SU-DHL-6 (cell line): ENCODE measurements at regions not wholly inside any gene's neighbourhood (a gene's known extent, or its start where the extent isn't known, plus 50 kb on each side); places are given as distances from the start of the nearest gene placed in this dataset.

Experiments used
- H2AFZ ChIP-seq: fragments of 200-600 bp; sonication (generic); 2 replicates; pipeline ENCODE4 v1.6.1; 2014; ENCODE audit warnings: low read depth, mild to moderate bottlenecking, moderate library complexity, mixed read lengths, antibody characterized with exemption, low read length; ENCODE audit not compliant: severe bottlenecking
- H3F3A ChIP-seq: fragments of 200-600 bp; shearing (Covaris generic); 2 replicates; pipeline ENCODE4 v1.6.0; 2016; ENCODE audit warnings: antibody characterized with exemption, mild to moderate bottlenecking; ENCODE audit not compliant: insufficient read depth
- H3K27ac ChIP-seq: fragments of 200-600 bp; sonication (generic); 2 replicates; pipeline ENCODE4 v1.5.1; 2016; ENCODE audit warnings: low read depth, mild to moderate bottlenecking, low read length, moderate library complexity, mixed read lengths
- H3K27me3 ChIP-seq: fragments of 200-600 bp; sonication (generic), shearing (Covaris generic); 2 replicates; pipeline ENCODE4 v1.6.0; 2014; ENCODE audit warnings: mild to moderate bottlenecking, low read length
- H3K36me3 ChIP-seq: fragments of 200-600 bp; sonication (generic); 2 replicates; pipeline ENCODE4 v1.6.1; 2014; ENCODE audit warnings: mild to moderate bottlenecking, low read length, mixed read lengths
- H3K4me2 ChIP-seq: fragments of 300-600, 200-600 bp; shearing (Covaris generic), sonication (generic); 2 replicates; pipeline ENCODE4 v1.6.0; 2014; ENCODE audit warnings: low read length, low read depth, mild to moderate bottlenecking; ENCODE audit not compliant: poor library complexity, severe bottlenecking
- H3K4me3 ChIP-seq: fragments of 200-600 bp; sonication (generic); 2 replicates; pipeline ENCODE4 v1.5.1; 2014; ENCODE audit warnings: antibody characterized with exemption, low read length, mild to moderate bottlenecking, mixed read lengths; ENCODE audit not compliant: insufficient read depth, poor library complexity, severe bottlenecking
- H3K79me2 ChIP-seq: fragments of 200-600 bp; sonication (generic); 2 replicates; pipeline ENCODE4 v1.6.1; 2014; ENCODE audit warnings: mild to moderate bottlenecking, low read length, moderate library complexity; ENCODE audit not compliant: insufficient read depth
- H3K9ac ChIP-seq: fragments of 200-600 bp; sonication (generic); 2 replicates; pipeline ENCODE4 v1.7.0; 2014; ENCODE audit warnings: mild to moderate bottlenecking, low read length
- H3K9me2 ChIP-seq: fragments of 200-600 bp; sonication (generic); replicated peaks from 2 replicates; pipeline ENCODE4 v1.6.1; 2014; ENCODE audit warnings: low read length; ENCODE audit not compliant: insufficient read depth
- H3K9me3 ChIP-seq: fragments of 200-600 bp; sonication (generic); 2 replicates; pipeline ENCODE4 v1.6.1; 2014; ENCODE audit warnings: low read length, mixed read lengths; ENCODE audit not compliant: insufficient read depth
- H4K20me1 ChIP-seq: fragments of 200-600 bp; sonication (generic); 2 replicates; pipeline ENCODE4 v1.6.1; 2014; ENCODE audit warnings: low read depth, mild to moderate bottlenecking, antibody characterized with exemption, low read length, moderate library complexity, mixed read lengths
- CTCF ChIP-seq: fragments of 200-600 bp; sonication (generic); IDR thresholded peaks from one replicate; pipeline ENCODE4 v1.5.1; 2017; ENCODE audit warnings: antibody characterized with exemption, mild to moderate bottlenecking, low read length, moderate library complexity; ENCODE audit not compliant: insufficient read depth, poor library complexity, severe bottlenecking
- EZH2phosphoT487 ChIP-seq: fragments of 200-600 bp; sonication (generic), shearing (Covaris generic); conservative IDR thresholded peaks from 2 replicates; pipeline ENCODE4 v1.6.1; 2018; ENCODE audit warnings: mild to moderate bottlenecking, antibody characterized with exemption, low read length, moderate library complexity, mixed read lengths

GRCh38 chr18:27242392-27243047, 57.4 kb upstream of the CHST9 start:
- no peak overlapping the region for H3K4me3 ChIP-seq
- no peak overlapping the region for H3K27ac ChIP-seq
- no peaks in the 10 kb centered on the region for H3K9me2 ChIP-seq
- H3F3A ChIP-seq, result no peaks in the 10 kb centered on the region
- H3K9ac ChIP-seq, result no peak overlapping the region
- no peak overlapping the region for H2AFZ ChIP-seq
- H3K9me3 ChIP-seq, result no peaks in the 10 kb centered on the region
- no peaks in the 10 kb centered on the region for H4K20me1 ChIP-seq
- TF ChIP-seq CTCF (no peak), EZH2phosphoT487 (no peak)
- no peaks in the 10 kb centered on the region for H3K36me3 ChIP-seq
- no peaks in the 10 kb centered on the region for H3K79me2 ChIP-seq
- H3K4me2 ChIP-seq, result no peak overlapping the region
- no peaks in the 10 kb centered on the region for H3K27me3 ChIP-seq

- TF ChIP-seq EZH2phosphoT487 (no peak), CTCF (no peak)
- Histone ChIP-seq H3K79me2 (no peaks in the 10 kb centered on the region), H3K9ac (no peak overlapping the region), H2AFZ (no peak overlapping the region), H3K9me3 (no peaks in the 10 kb centered on the region), H4K20me1 (no peaks in the 10 kb centered on the region), H3K27ac (no peak overlapping the region), H3K27me3 (no peaks in the 10 kb centered on the region), H3K9me2 (no peaks in the 10 kb centered on the region), H3K4me2 (no peak overlapping the region), H3K36me3 (no peaks in the 10 kb centered on the region), H3F3A (no peaks in the 10 kb centered on the region), H3K4me3 (no peak overlapping the region)
Measured at GRCh38 chr18:27240383-27240782, 55.3 kb upstream of the CHST9 start.

- Histone ChIP-seq H3K36me3 (no peaks in the 10 kb centered on the region), H3K4me3 (no peak overlapping the region), H3K9ac (no peak overlapping the region), H3K27me3 (no peaks in the 10 kb centered on the region), H3K79me2 (no peaks in the 10 kb centered on the region), H3K9me2 (no peaks in the 10 kb centered on the region), H3K4me2 (no peak overlapping the region), H3F3A (no peaks in the 10 kb centered on the region), H2AFZ (no peak overlapping the region), H3K27ac (no peak overlapping the region), H3K9me3 (no peaks in the 10 kb centered on the region), H4K20me1 (no peaks in the 10 kb centered on the region)
- no peak for TF ChIP-seq CTCF
- no peak for TF ChIP-seq EZH2phosphoT487
Measured at GRCh38 chr18:27239669-27240068, 54.6 kb upstream of the CHST9 start.
